AG08396 (cell line): ENCODE measurements at regions not wholly inside any gene's neighbourhood (a gene's known extent, or its start where the extent isn't known, plus 50 kb on each side); places are given as distances from the start of the nearest gene placed in this dataset.
"Not testable (repeated sequence)": the region's sequence is repeated elsewhere in the genome, so short reads cannot be mapped to it uniquely, and the experiment has no call there.

Experiments
- DNase-seq: peaks from one replicate; pipeline ENCODE4 v3.0.0; 2012; ENCODE audit warnings: low spot score, mixed read lengths

DNA sequence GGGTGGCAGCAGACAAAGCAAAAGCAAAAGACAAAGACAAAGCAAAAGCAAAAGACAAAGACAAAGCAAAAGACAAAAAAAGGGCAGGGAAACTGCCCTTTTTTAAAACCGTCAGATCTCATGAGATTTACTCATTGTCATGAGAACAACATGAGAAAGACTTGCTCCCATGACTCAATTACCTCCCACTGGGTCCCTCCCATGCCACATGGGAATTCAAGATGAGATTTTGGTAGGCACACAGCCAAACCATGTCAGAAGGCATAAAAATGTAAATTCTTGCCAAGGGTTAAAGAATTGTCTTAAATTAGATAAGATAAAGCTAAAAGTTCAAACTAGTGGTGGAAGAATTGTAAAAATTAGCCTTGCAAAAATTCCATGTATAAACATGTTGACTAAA lies 419.7 kb downstream of the TRAM1L1 start:
- no peak for DNase-seq

DNA sequence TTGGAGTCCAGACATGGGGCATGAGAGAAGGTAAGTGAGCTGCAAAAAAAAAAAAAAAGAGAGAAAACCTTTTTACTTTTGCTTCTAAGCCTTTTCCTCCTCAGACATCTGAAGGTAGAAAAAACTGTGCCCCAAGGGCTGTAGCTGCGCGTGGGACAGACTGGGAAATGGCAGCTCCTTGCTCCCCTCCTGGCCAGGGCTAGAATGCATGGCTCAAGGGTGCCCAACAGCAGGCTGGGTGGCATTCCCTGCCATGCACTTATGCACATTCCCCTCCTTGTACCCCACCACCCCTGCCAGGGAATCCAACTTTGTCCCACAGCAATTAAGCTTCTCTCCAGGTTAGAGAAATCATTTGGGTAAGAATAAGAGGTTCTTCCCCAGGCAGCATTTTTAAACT lies 421.2 kb downstream of the TRAM1L1 start:
- no peak for DNase-seq

DNA sequence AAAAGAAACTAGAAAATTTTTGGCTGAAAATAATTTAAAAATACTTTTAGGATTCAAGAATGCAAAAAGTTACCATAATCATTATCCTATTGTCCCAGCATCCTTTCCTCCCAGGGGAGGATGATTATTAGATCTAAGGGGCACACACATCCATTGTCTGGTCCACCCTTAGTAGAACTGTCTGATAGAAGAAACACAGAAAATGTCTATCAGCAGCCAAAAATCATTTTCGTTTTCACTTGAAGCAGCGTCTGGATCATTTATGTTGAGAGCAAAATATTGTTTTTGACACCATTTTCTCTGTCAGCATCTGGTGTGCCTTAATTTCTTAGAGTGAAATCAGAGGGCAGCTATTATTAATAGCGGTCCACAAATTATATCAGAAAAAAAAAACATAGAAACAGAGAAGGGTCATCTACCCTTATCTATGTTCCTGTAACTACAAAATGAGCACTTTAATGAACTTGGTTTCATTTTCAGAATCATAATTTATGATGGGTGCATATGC lies 446.3 kb downstream of the TRAM1L1 start:
- DNase-seq: no peak

- no peak for DNase-seq
Measured at GRCh38 chr4:116638592-116638991, 446.8 kb downstream of the TRAM1L1 start.

GRCh38 chr4:116636917-116637316 lies 448.5 kb downstream of the TRAM1L1 start:
- DNase-seq: no peak

GRCh38 chr4:116632269-116632668 lies 453.1 kb downstream of the TRAM1L1 start:
- DNase-seq: no peak

DNA sequence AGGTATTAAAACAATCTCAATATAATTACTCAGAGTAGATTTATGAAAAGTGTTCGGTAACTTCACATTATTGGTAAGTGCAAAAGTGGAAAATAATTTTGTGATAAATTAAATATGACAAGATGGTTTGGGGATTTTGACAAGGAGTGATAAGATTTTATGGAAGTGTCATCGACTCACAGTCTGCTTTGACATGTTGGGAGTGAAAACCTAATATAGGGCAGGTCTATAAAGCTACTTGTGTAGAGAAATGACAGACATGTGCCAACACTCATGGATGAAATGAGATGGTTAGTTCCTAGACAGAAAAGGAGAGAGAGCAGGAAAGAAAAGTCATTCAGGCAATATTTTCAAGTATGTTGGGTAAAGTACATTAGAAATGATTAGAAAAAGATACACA lies 456.8 kb downstream of the TRAM1L1 start:
- DNase-seq: no peak

DNA sequence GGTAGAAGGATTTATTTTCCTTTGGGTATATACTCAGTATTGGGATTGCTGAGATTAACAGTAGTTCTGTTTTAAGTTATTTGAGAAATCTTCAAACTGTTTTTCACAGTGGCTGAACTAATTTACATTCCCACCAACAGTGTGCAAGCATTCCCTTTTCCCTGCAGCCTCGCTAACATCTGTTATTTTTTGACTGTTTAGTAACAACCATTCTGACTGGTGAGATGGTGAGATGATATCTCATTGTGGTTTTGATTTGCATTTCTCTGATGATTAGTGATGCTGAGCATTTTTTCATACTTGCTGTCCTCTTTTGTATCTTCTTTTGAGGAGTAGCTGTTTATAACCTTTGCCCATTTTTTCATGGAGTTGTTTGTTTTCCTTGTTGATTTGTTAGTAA lies 457.8 kb downstream of the TRAM1L1 start:
- no peak for DNase-seq

GRCh38 chr4:116619508-116619907 lies 465.9 kb downstream of the TRAM1L1 start:
- DNase-seq: not testable (repeated sequence)

- DNase-seq: no peak
Measured at GRCh38 chr4:116618638-116619037, 466.7 kb downstream of the TRAM1L1 start.

DNA sequence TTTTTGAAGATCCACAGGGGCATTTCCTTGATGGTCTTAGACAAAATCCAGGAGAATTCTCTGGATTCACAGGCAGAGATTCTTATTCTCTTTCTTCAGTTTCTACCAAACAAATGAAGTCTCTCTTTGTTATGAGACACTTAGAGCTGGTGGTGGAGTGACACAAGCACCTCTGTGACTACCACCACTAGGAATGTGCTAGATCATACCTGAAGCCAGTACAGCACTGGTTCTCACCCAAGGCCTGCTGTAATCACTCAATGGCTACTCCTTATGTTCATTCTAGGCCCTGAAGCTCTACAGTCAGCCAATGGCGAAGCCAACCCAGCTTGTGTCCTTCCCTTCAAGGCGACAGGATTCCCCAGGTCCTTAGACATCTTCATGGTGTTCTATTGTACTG lies 482.3 kb downstream of the TRAM1L1 start:
- no peak for DNase-seq

DNA sequence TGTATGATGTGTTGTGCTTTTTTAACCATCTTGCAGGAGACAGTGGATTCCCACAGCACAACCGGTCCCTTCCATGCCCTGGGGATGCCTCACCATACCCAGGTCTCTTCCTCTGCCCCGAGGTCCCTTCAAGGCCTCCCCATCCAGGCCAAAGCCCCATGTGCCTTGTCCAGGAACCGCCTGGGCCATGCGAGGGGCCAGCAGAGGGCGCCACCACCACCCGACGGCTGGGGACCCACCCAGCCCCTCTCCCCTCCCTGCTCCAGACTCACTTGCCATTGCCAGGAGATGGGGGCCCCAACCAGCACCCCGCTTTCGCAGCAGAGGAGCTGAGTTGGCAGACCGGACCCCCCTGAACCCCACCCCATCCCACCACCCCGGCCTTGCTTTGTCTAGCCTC lies 485.5 kb downstream of the TRAM1L1 start:
- no peak for DNase-seq

DNA sequence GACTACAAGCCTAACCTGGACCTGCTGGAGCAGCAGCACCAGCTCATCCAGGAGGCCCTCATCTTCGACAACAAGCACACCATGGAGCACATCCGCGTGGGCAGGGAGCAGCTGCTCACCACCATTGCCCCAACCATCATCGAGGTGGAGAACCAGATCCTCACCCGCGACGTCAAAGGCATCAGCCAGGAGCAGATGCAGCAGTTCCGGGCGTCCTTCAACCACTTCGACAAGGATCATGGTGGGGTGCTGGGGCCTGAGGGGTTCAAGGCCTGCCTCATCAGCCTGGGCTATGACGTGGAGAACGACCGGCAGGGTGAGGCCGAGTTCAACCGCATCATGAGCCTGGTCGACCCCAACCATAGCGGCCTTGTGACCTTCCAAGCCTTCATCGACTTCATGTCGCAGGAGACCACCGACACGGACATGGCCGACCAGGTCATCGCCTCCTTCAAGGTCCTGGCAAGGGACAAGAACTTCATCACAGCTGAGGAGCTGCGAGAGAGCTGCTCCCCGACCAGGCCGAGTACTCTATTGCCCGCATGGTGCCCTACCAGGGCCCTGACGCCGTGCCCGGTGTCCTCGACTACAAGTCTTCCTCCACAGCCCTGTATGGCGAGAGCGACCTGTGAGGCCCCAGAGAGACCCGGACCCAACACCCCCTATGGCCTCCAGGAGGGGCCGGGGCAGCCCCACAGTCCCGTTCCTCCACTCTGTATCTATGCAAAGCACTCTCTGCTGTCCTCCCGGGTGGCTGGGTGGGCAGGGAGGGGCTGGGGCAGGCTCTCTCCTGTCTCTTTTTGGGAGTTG lies 486.2 kb downstream of the TRAM1L1 start:
- DNase-seq: no peak

DNA sequence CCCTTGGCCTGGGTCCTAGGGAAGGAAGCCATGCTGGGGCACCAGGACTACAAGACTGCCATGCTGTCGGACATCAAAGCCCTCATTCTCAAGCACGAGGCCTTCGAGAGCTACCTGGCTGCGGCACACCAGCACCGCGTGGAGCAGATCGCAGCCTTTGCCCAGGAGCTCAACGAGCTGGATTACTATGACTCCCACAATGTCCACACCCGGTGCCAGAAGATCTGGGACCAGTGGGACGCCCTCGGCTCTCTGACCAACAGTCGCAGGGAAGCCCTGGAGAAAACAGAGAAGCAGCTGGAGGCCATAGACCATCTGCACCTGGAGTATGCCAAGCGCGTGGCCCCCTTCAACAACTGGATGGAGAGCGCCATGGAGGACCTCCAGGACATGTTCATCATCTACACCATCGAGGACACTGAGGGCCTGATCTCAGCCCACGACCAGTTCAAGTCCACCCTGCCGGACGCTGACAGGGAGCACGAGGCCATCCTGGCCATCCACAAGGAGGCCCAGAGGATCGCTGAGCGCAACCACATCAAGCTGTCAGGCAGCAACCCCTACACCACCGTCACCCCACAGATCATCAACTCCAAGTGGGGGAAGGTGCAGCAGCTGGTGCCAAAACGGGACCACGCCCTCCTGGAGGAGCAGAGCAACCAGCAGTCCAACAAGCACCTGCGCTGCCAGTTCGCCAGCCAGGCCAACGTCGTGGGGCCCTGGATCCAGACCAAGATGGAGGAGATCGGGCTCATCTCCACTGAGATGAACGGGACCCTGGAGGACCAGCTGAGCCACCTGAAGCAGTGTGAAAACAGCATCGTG lies 487.0 kb downstream of the TRAM1L1 start:
- no peak for DNase-seq

DNA sequence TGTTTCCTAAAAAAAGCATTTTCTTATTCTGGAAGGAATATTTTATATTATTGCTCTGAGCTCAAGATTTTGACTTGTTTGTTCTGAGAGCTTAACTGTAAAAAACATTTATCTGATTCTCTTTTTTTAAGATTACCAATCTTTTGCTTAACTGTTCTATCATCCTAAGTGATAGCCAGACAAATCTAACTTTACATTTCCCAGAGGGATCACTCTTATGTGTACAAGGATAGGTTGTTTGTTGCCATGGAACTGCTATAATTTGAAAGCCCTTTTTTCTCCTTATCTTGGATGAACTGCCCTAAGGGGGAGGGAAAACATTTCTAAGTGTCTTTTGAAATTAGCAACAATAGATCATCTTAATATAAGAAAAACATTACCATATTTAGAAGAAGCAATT lies 494.7 kb downstream of the TRAM1L1 start:
- DNase-seq: no peak

DNA sequence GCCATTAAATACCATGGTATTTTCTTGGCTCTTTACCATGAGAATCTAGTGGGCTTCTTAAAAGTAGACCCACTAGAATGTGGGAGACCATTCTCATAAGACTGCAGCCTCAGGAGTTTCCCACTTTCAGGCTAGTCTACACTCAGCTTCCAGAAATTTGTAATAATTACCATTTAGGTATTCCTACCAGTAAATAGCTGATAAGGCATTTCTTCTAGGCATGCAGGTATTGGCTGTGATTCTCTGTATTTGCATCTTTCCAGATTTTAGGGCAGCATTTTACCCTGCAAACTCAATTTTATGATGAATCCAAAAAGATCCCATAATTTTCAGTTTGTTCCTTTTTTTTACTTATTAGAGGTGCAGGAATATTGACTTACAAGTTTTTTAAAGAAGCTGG lies 496.6 kb downstream of the TRAM1L1 start:
- no peak for DNase-seq

- no peak for DNase-seq
Measured at GRCh38 chr4:116585246-116585645, 500.1 kb downstream of the TRAM1L1 start.

GRCh38 chr4:116577321-116577720 lies 508.1 kb downstream of the TRAM1L1 start:
- no peak for DNase-seq

DNA sequence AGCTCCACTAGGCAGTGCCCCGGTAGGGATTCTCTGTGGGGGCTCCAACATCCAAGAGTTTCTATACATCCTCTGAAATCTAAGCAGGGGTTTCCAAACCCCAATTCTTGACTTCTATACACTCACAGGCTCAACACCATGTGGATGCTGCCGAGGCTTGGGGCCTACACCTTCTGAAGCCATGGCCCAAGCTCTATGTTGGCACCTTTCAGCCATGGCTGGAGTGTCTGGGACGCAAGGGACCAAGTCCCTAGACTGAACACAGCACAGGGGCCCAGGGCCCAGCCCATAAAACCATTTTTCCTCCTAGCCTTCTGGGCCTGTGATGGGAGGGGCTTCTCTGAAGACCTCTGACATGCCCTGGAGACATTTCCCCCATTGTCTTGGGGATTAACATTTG lies 511.8 kb downstream of the TRAM1L1 start:
- no peak for DNase-seq

GRCh38 chr4:116561768-116562167 lies 523.6 kb downstream of the TRAM1L1 start:
- DNase-seq: no peak

DNA sequence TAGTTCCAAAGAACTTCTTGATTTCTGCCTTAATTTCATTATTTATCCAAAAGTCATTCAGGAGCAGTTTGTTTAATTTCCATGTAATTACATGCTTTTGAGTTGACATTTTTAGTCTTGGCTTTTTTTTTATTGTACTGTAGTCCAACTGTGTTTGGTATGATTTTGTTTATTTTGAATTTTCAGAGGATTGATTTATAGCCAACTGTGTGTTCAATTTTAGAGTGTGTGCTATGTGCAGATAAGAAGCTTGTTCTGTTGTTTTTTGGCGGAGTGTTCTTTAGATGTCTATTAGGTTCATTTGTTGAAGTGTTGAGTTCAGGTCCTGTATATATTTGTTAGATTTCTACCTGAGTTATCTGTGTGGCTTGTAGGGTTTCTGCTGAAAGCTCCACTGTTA lies 533.6 kb downstream of the TRAM1L1 start:
- no peak for DNase-seq

DNA sequence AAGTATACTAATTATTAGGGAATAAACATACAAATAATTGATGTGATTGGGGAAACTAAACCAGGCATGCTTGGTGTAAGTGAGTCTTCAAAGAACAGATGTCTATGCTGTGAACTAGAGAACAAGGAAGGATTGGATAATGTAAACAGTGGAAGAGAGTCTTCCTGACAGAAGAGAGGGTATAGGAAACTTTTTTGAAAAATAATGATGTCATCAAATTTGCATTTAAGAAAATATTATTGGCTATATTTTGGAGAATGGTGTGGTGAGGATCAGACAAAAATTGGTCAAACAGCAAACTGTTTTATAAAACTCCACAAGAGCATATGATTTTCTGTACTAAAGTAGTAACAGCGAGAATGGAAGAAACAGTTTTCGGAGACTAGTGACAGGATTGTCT lies 537.7 kb downstream of the TRAM1L1 start:
- no peak for DNase-seq

GRCh38 chr4:116546759-116547158 lies 538.6 kb downstream of the TRAM1L1 start:
- DNase-seq: no peak
